GM06990 (cell line): ENCODE measurements at regions not wholly inside any gene's neighbourhood (a gene's known extent, or its start where the extent isn't known, plus 50 kb on each side); places are given as distances from the start of the nearest gene placed in this dataset.

Source experiments
- DNase-seq: peaks from one replicate; pipeline ENCODE4 v3.0.0-alpha.2; 2011; ENCODE audit not compliant: insufficient read length; ENCODE audit errors: extremely low read depth
- H3K27me3 ChIP-seq: replicated peaks from 2 replicates; pipeline ENCODE4 v1.6.0; 2011; ENCODE audit warnings: low read length; ENCODE audit not compliant: control insufficient read depth, insufficient read depth
- H3K36me3 ChIP-seq: 2 replicates; pipeline ENCODE4 v1.5.1; 2011; ENCODE audit warnings: low read length; ENCODE audit not compliant: control insufficient read depth, insufficient read depth
- H3K4me3 ChIP-seq: replicated peaks from 2 replicates; pipeline ENCODE4 v1.5.1; 2011; ENCODE audit warnings: low read depth, mild to moderate bottlenecking, control low read depth, low read length
- CTCF ChIP-seq: IDR thresholded peaks from 2 replicates; pipeline ENCODE4 v1.5.1; 2011; ENCODE audit warnings: low read length, control low read depth, mild to moderate bottlenecking, inconsistent platforms; ENCODE audit not compliant: insufficient read depth, poor library complexity, severe bottlenecking

GRCh38 chr1:218643281-218643680, 298.1 kb downstream of the TGFB2 start:
- no peak overlapping the region for H3K4me3 ChIP-seq
- no peak for DNase-seq
- no peak for TF ChIP-seq CTCF
- no peaks in the 10 kb centered on the region for H3K27me3 ChIP-seq
- no peaks in the 10 kb centered on the region for H3K36me3 ChIP-seq

GRCh38 chr1:218643926-218644325, 298.8 kb downstream of the TGFB2 start:
- DNase-seq, result no peak
- H3K36me3 ChIP-seq, result no peaks in the 10 kb centered on the region
- H3K27me3 ChIP-seq, result no peaks in the 10 kb centered on the region
- TF ChIP-seq CTCF, result no peak
- no peak overlapping the region for H3K4me3 ChIP-seq

- TF ChIP-seq CTCF, result no peak
- H3K27me3 ChIP-seq, result no peaks in the 10 kb centered on the region
- H3K4me3 ChIP-seq, result no peak overlapping the region
- no peak for DNase-seq
- no peaks in the 10 kb centered on the region for H3K36me3 ChIP-seq
These were observed 301.2 kb downstream of the TGFB2 start for GRCh38 chr1:218646288-218646687.

GRCh38 chr1:218656301-218657037, 311.3 kb downstream of the TGFB2 start:
- Histone ChIP-seq H3K4me3 (no peak overlapping the region), H3K27me3 (no peaks in the 10 kb centered on the region), H3K36me3 (no peaks in the 10 kb centered on the region)
- no peak for DNase-seq
- no peak for TF ChIP-seq CTCF

GRCh38 chr1:218658269-218658668, 313.1 kb downstream of the TGFB2 start:
- no peak for DNase-seq
- TF ChIP-seq CTCF, result no peak
- Histone ChIP-seq H3K27me3 (no peaks in the 10 kb centered on the region), H3K4me3 (no peak overlapping the region), H3K36me3 (no peaks in the 10 kb centered on the region)

GRCh38 chr1:218658899-218659298, 313.8 kb downstream of the TGFB2 start:
- TF ChIP-seq CTCF, result no peak
- Histone ChIP-seq H3K36me3 (no peaks in the 10 kb centered on the region), H3K27me3 (no peaks in the 10 kb centered on the region), H3K4me3 (no peak overlapping the region)
- DNase-seq, result no peak
